Kidney (tissue), 13 donors: ENCODE measurements at regions not wholly inside any gene's neighbourhood (a gene's known extent, or its start where the extent isn't known, plus 50 kb on each side); places are given as distances from the start of the nearest gene placed in this dataset.
A peak's percentile ranks its signal among the peaks of the same experiment; 100 is the strongest.
"Not testable (repeated sequence)": the region's sequence is repeated elsewhere in the genome, so short reads cannot be mapped to it uniquely, and the experiment has no call there.

Experiments used
- DNase-seq, 5 donors: peaks; one replicate each; pipeline ENCODE4 v3.0.0-alpha.2; 2013 to 2020
- FAIRE-seq: peaks from 2 replicates; lab custom pipeline; 2012; peaks lifted over from hg19 to GRCh38; lab: Jason Lieb, UNC
- H3K27ac ChIP-seq, 2 donors: one replicate each; pipeline ENCODE4 v1.7.0; 2013; ENCODE audit warnings: low read depth in 2 of 2, low read length in 2 of 2, inconsistent platforms in 1 of 2
- H3K27me3 ChIP-seq: one replicate; pipeline ENCODE4 v1.7.1; 2013; ENCODE audit warnings: low read length, inconsistent platforms; ENCODE audit not compliant: control insufficient read depth, insufficient read depth
- H3K36me3 ChIP-seq, 3 donors: one replicate each; pipeline versions ENCODE4 v1.7.0 to v1.7.1; 2013; ENCODE audit warnings: low read length in 3 of 3, control low read depth in 1 of 3, inconsistent platforms in 1 of 3; ENCODE audit not compliant: insufficient read depth in 3 of 3, control insufficient read depth in 2 of 3
- H3K4me1 ChIP-seq, 3 donors: one replicate each; pipeline versions ENCODE4 v1.7.0 to v1.7.1; 2013; ENCODE audit warnings: low read length in 3 of 3, inconsistent platforms in 1 of 3, low read depth in 1 of 3; ENCODE audit not compliant: control insufficient read depth in 2 of 3, insufficient read depth in 2 of 3
- H3K4me3 ChIP-seq, 3 donors: one replicate each; pipeline versions ENCODE4 v1.7.0 to v1.8.1; 2013; ENCODE audit warnings: low read length in 3 of 3, control low read depth in 1 of 3, inconsistent platforms in 1 of 3
- H3K9ac ChIP-seq, 3 donors: one replicate each; pipeline versions ENCODE4 v1.7.0 to v1.7.1; 2013; ENCODE audit warnings: low read length in 3 of 3, control low read depth in 1 of 3, inconsistent platforms in 1 of 3
- H3K9me3 ChIP-seq, 3 donors: one replicate each; pipeline versions ENCODE4 v1.7.0 to v1.7.1; 2013; ENCODE audit warnings: low read length in 3 of 3, control low read depth in 1 of 3, inconsistent platforms in 1 of 3; ENCODE audit not compliant: control insufficient read depth in 2 of 3, insufficient read depth in 1 of 3
- CTCF ChIP-seq: IDR thresholded peaks from 3 replicates; pipeline ENCODE4 v1.5.1; 2012; ENCODE audit warnings: mild to moderate bottlenecking, moderate library complexity, borderline replicate concordance; ENCODE audit not compliant: insufficient read depth; ENCODE audit errors: extremely low read depth
- intact Hi-C: fragments of 100-400 bp; cut with DNase I; formaldehyde crosslinking; loops from one replicate; pipeline ENCODE4 v1.11.1; 2022
- donor health status: control.
- donor health status: control.
- donor health status: control.
- donor health status: control.
- donor health status: control.
- donor health status: DM: yes; HTN: yes; CAD: no.
- donor health status: Normal renal cell carcinoma (clear cell type).

- H3K27ac ChIP-seq, result no peak overlapping the region
- no peak for FAIRE-seq
- intact Hi-C loops, result no loop called here
These were observed 921.9 kb upstream of the DIAPH2 start for GRCh38 chrX:95762716-95763115.

GRCh38 chrX:95764972-95765451 lies 919.6 kb upstream of the DIAPH2 start:
- H3K9me3 ChIP-seq, result no peaks in the 10 kb centered on the region
- DNase-seq, result peak in 2 of 5 donors; percentile 60 to 61
- intact Hi-C loops, result no loop called here
- no peaks in the 10 kb centered on the region for H3K27me3 ChIP-seq
- H3K27ac ChIP-seq, result no peak overlapping the region
- H3K36me3 ChIP-seq, result no peaks in the 10 kb centered on the region
- no peak overlapping the region for H3K9ac ChIP-seq
- peak; percentile 98 for FAIRE-seq
- no peak overlapping the region for H3K4me3 ChIP-seq
- no peaks in the 10 kb centered on the region for H3K4me1 ChIP-seq
- no peak for TF ChIP-seq CTCF

More at GRCh38 chrX:95762716-95763115, 921.9 kb upstream of the DIAPH2 start:
- Histone ChIP-seq H3K36me3 (no peaks in the 10 kb centered on the region), H3K4me1 (no peaks in the 10 kb centered on the region), H3K9me3 (no peaks in the 10 kb centered on the region), H3K9ac (no peak overlapping the region), H3K4me3 (no peak overlapping the region), H3K27me3 (no peaks in the 10 kb centered on the region)
- no peak for DNase-seq
- no peak for TF ChIP-seq CTCF

GRCh38 chrX:95771198-95771597 lies 913.4 kb upstream of the DIAPH2 start:
- H3K4me3 ChIP-seq, H3K36me3 ChIP-seq, DNase-seq, intact Hi-C loops, H3K27me3 ChIP-seq, H3K9ac ChIP-seq, H3K27ac ChIP-seq, H3K9me3 ChIP-seq, H3K4me1 ChIP-seq, FAIRE-seq: not testable (repeated sequence)

- no peak overlapping the region for H3K4me3 ChIP-seq
- DNase-seq, result no peak
- TF ChIP-seq CTCF, result no peak
- no peak overlapping the region for H3K27ac ChIP-seq
- intact Hi-C loops, result no loop called here
- H3K36me3 ChIP-seq, result no peaks in the 10 kb centered on the region
- no peaks in the 10 kb centered on the region for H3K9me3 ChIP-seq
- H3K9ac ChIP-seq, result no peak overlapping the region
- H3K4me1 ChIP-seq, result no peaks in the 10 kb centered on the region
- FAIRE-seq, result no peak
- H3K27me3 ChIP-seq, result no peaks in the 10 kb centered on the region
These were observed 892.8 kb upstream of the DIAPH2 start for GRCh38 chrX:95791876-95792275.
